ENCODE measurements at regions not wholly inside any gene's neighbourhood (a gene's known extent, or its start where the extent isn't known, plus 50 kb on each side); places are given as distances from the start of the nearest gene placed in this dataset.

DNA sequence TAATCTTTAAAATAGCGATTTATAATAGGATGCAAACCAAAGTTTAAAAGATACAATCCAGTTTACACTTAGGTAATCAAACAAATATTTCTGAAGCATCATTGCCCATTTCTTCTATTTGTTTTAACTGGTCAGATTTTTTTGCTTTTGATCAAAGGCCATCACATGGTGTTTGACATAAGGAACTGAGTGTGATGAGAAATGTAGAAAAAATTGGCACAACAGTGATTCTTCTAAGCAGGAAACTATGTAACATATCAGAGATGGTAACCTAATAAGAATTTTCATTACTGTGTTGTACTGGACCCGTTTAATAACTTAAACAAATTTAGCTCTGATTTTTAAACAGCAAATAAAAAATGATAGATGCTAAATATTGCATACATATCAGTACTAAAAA, 644.7 kb upstream of the KLF12 start:
- H3K4me3 ChIP-seq (ENCODE audit: low read depth in 2 of 2, low read length in 1 of 2): no peak overlapping the region
- H4K20me1 ChIP-seq (ENCODE audit: insufficient read depth): no peaks in the 10 kb centered on the region
- H3K4me1 ChIP-seq (ENCODE audit: control insufficient read depth in 1 of 2, insufficient read depth in 2 of 2, low read depth in 1 of 2, low read length in 1 of 2): no peaks in the 10 kb centered on the region
- H3K27ac ChIP-seq (ENCODE audit: low read depth in 2 of 2, low read length in 1 of 2): no peak overlapping the region
- no peaks in the 10 kb centered on the region for H3F3A ChIP-seq (replicated peaks; ENCODE audit: insufficient read depth)
- H3K4me2 ChIP-seq: no peak overlapping the region
- DNase-seq: no peak
- ChIA-PET CTCF (interaction anchor here (1.3 kb wide), 1 partner anchor 17 kb away, joined by 3 read pairs; no protein-coding TSS in a partner anchor), POLR2A (no interaction called here)
- TF ChIP-seq TAF1 (IDR thresholded peaks at IDR 0.05; ENCODE audit: borderline replicate concordance, low read depth, low read length) (no peak), TCF12 (IDR thresholded peaks at IDR 0.05) (no peak), YY1 (IDR thresholded peaks at IDR 0.05; ENCODE audit: low read depth) (no peak), USF1 (IDR thresholded peaks at IDR 0.05; ENCODE audit: borderline replicate concordance, low read depth) (no peak), RXRA (IDR thresholded peaks at IDR 0.05; ENCODE audit: borderline replicate concordance, low read depth) (no peak), EZH2phosphoT487 (IDR thresholded peaks at IDR 0.05; ENCODE audit: borderline replicate concordance, low read depth) (no peak), FOSL2 (IDR thresholded peaks at IDR 0.05; ENCODE audit: borderline replicate concordance, low read depth) (no peak), GATA2 (CRISPR knock-in tag; IDR thresholded peaks at IDR 0.05) (no peak), SIN3A (IDR thresholded peaks at IDR 0.05; ENCODE audit: borderline replicate concordance, low read depth, low read length) (no peak), RFX5 (IDR thresholded peaks at IDR 0.05; ENCODE audit: low read length) (no peak), MAX (IDR thresholded peaks at IDR 0.05; ENCODE audit: low read depth) (no peak), NFIC (IDR thresholded peaks at IDR 0.05; ENCODE audit: borderline replicate concordance) (no peak), MXI1 (IDR thresholded peaks at IDR 0.05; ENCODE audit: low read depth, low read length) (no peak), GABPA (IDR thresholded peaks at IDR 0.05; ENCODE audit: low read depth) (no peak), MEF2A (IDR thresholded peaks at IDR 0.05; ENCODE audit: borderline replicate concordance, low read depth) (no peak), FOXJ3 (CRISPR knock-in tag; IDR thresholded peaks at IDR 0.05) (no peak)
- TF ChIP-seq, protein P1, sequence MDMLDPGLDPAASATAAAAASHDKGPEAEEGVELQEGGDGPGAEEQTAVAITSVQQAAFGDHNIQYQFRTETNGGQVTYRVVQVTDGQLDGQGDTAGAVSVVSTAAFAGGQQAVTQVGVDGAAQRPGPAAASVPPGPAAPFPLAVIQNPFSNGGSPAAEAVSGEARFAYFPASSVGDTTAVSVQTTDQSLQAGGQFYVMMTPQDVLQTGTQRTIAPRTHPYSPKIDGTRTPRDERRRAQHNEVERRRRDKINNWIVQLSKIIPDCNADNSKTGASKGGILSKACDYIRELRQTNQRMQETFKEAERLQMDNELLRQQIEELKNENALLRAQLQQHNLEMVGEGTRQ (IDR thresholded peaks at IDR 0.05; ENCODE audit: borderline replicate concordance, low read depth, low read length): no peak
- TF ChIP-seq, protein P2, sequence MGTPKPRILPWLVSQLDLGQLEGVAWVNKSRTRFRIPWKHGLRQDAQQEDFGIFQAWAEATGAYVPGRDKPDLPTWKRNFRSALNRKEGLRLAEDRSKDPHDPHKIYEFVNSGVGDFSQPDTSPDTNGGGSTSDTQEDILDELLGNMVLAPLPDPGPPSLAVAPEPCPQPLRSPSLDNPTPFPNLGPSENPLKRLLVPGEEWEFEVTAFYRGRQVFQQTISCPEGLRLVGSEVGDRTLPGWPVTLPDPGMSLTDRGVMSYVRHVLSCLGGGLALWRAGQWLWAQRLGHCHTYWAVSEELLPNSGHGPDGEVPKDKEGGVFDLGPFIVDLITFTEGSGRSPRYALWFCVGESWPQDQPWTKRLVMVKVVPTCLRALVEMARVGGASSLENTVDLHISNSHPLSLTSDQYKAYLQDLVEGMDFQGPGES (IDR thresholded peaks at IDR 0.05; ENCODE audit: low read depth, low read length): no peak
- TF ChIP-seq, protein P3, sequence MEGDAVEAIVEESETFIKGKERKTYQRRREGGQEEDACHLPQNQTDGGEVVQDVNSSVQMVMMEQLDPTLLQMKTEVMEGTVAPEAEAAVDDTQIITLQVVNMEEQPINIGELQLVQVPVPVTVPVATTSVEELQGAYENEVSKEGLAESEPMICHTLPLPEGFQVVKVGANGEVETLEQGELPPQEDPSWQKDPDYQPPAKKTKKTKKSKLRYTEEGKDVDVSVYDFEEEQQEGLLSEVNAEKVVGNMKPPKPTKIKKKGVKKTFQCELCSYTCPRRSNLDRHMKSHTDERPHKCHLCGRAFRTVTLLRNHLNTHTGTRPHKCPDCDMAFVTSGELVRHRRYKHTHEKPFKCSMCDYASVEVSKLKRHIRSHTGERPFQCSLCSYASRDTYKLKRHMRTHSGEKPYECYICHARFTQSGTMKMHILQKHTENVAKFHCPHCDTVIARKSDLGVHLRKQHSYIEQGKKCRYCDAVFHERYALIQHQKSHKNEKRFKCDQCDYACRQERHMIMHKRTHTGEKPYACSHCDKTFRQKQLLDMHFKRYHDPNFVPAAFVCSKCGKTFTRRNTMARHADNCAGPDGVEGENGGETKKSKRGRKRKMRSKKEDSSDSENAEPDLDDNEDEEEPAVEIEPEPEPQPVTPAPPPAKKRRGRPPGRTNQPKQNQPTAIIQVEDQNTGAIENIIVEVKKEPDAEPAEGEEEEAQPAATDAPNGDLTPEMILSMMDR (IDR thresholded peaks at IDR 0.05): no peak
- H2AFZ ChIP-seq (ENCODE audit: low read depth): no peak overlapping the region
- WGBS (ENCODE audit: low lambda C conversion rate): 61% methylated on average over 2 of the region's 2 CpGs
- H3K9ac ChIP-seq: no peak overlapping the region
- H3K9me2 ChIP-seq: no peaks in the 10 kb centered on the region
- H3K36me3 ChIP-seq (replicated peaks in 1 of 2; ENCODE audit: control insufficient read depth in 1 of 2, insufficient read depth in 2 of 2, low read length in 1 of 2): no peaks in the 10 kb centered on the region
- H3K9me3 ChIP-seq: no peaks in the 10 kb centered on the region
- no peaks in the 10 kb centered on the region for H3K27me3 ChIP-seq (ENCODE audit: insufficient read depth)
- H3K79me2 ChIP-seq (ENCODE audit: insufficient read depth): no peaks in the 10 kb centered on the region
